Body of pancreas (tissue), 4 donors: ENCODE measurements at regions not wholly inside any gene's neighbourhood (a gene's known extent, or its start where the extent isn't known, plus 50 kb on each side); places are given as distances from the start of the nearest gene placed in this dataset.

Experiments used
- ATAC-seq: fragments of 150-250 bp; one replicate; pipeline ENCODE4 v1.9.1; 2016
- DNase-seq, 4 donors: peaks; one replicate each; pipeline ENCODE4 v3.0.0-alpha.2; 2019
- H3K27ac ChIP-seq, 4 donors: fragments of 200-600 bp; sonication (generic); 1 replicate in 3 of 4; 2 replicates in 1 of 4; pipeline versions ENCODE4 v1.5.1 to v1.6.1; 2016 to 2019; ENCODE audit warnings: mild to moderate bottlenecking in 1 of 4, mixed read lengths in 1 of 4, moderate library complexity in 1 of 4
- H3K27me3 ChIP-seq, 2 donors: fragments of 200-600 bp; sonication (generic); one replicate each; pipeline ENCODE4 v1.6.0; 2016; ENCODE audit warnings: mild to moderate bottlenecking in 1 of 2
- H3K36me3 ChIP-seq, 2 donors: fragments of 200-600 bp; sonication (generic); replicated peaks in 1 of 2; 2 replicates each; pipeline ENCODE4 v1.5.1; 2016; ENCODE audit warnings: low read depth in 2 of 2; ENCODE audit not compliant: insufficient read depth in 1 of 2
- H3K4me1 ChIP-seq: fragments of 200-600 bp; sonication (generic); one replicate; pipeline ENCODE4 v1.6.0; 2016
- H3K4me3 ChIP-seq, 2 donors: fragments of 200-600 bp; sonication (generic); 1 replicate in 1 of 2; 2 replicates in 1 of 2; pipeline ENCODE4 v1.5.1; 2016 to 2019
- H3K9me3 ChIP-seq, 3 donors: fragments of 200-600 bp; sonication (generic); 1 replicate in 2 of 3; 2 replicates in 1 of 3; pipeline ENCODE4 v1.5.1; 2016
- POLR2A ChIP-seq, 3 donors: fragments of 450-650 bp; IDR thresholded peaks; one replicate each; pipeline ENCODE4 v1.6.1; 2016; ENCODE audit warnings: antibody characterized with exemption in 3 of 3, mild to moderate bottlenecking in 2 of 3
- WGBS, 2 donors: methylation state at CpG; one replicate each; pipeline ENCODE4 v1.1.5; 2017; 5-methylcytosine and 5-hydroxymethylcytosine counted together
- intact Hi-C: fragments of 100-400 bp; cut with DNase I; formaldehyde crosslinking; loops from one replicate; pipeline ENCODE4 v1.15.1; 2023
- TF ChIP-seq, protein P1 (sequence below), 7 experiments: fragments of 450-650 bp in 4 of 7; fragments of 200-600 bp in 3 of 7; sonication (generic) in 3 of 7; IDR thresholded peaks; one replicate each; pipeline ENCODE4 v1.5.1; 2016 to 2019; ENCODE audit warnings: antibody characterized with exemption in 7 of 7

DNA sequence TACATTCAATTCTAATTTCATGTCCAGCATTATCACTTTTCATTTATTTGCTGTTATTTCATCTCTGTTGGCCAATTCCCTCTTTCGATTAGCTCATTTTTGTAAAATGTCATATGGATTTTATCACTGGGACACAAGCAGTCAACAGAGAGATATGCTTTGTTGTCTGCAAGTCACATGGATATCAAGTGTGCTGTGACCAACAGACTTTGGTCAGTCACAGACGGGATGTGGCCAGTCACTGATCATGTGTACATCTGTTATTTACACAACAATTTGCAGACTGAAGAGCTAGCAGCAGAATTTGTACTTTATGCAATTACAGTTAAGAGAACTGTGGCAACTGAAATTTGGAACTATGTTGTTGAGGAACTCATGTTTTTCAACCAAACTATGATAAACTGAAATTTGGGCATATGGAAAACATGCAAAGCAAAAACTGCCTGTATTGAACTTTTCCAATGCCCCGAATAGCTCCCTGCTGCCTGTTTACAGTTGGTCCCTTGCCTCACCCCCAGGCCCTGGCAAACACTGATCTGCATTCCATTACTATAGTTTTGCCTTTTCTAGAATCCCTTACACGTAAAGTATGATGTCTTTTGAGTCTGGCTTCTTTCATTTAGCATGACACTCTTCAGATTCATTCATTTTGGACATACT, 104.4 kb downstream of the RPL22L1 start:
- intact Hi-C loops: no loop called here
- ATAC-seq: no peak
- Histone ChIP-seq H3K9me3 (no peaks in the 10 kb centered on the region), H3K27me3 (no peaks in the 10 kb centered on the region), H3K27ac (no peak overlapping the region), H3K36me3 (no peaks in the 10 kb centered on the region), H3K4me3 (no peak overlapping the region), H3K4me1 (peaks cover 31% of the 10 kb centered on the region)
- no peak for DNase-seq
- no peak for TF ChIP-seq POLR2A (IDR thresholded peaks at IDR 0.05)
- TF ChIP-seq, protein P1, sequence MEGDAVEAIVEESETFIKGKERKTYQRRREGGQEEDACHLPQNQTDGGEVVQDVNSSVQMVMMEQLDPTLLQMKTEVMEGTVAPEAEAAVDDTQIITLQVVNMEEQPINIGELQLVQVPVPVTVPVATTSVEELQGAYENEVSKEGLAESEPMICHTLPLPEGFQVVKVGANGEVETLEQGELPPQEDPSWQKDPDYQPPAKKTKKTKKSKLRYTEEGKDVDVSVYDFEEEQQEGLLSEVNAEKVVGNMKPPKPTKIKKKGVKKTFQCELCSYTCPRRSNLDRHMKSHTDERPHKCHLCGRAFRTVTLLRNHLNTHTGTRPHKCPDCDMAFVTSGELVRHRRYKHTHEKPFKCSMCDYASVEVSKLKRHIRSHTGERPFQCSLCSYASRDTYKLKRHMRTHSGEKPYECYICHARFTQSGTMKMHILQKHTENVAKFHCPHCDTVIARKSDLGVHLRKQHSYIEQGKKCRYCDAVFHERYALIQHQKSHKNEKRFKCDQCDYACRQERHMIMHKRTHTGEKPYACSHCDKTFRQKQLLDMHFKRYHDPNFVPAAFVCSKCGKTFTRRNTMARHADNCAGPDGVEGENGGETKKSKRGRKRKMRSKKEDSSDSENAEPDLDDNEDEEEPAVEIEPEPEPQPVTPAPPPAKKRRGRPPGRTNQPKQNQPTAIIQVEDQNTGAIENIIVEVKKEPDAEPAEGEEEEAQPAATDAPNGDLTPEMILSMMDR (IDR thresholded peaks at IDR 0.05): no peak
- 56 to 60% methylated on average over 4 of the region's 4 CpGs for WGBS, 2 donors

DNA sequence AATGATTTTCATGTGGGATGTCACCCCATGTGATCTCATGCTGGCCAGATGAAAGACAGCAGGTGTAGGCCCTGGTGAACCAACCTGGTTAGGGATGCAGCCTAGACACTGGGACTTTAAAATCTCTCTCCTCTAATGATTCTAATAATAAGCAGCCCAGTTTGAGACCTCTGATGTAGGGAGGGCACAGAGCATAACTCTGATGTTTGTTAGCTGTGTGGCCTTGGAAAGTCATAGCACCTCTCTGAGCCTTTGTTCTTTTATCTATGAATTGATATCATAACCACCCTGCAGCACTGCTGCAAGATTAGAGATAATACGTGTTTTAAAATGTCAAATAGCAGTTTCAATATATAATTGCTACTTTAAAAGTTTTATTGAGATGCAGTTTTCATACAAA, 106.0 kb downstream of the RPL22L1 start:
- H3K4me1 ChIP-seq: peaks cover 46% of the 10 kb centered on the region
- WGBS, 2 donors: 27 to 31% methylated on average over 1 of the region's 1 CpG
- DNase-seq: no peak
- H3K36me3 ChIP-seq: no peaks in the 10 kb centered on the region
- no peak overlapping the region for H3K4me3 ChIP-seq
- no peaks in the 10 kb centered on the region for H3K9me3 ChIP-seq
- no peaks in the 10 kb centered on the region for H3K27me3 ChIP-seq
- intact Hi-C loops: no loop called here
- TF ChIP-seq, protein P1 (IDR thresholded peaks at IDR 0.05): no peak
- TF ChIP-seq POLR2A (IDR thresholded peaks at IDR 0.05): no peak
- no peak overlapping the region for H3K27ac ChIP-seq
- ATAC-seq: no peak

DNA sequence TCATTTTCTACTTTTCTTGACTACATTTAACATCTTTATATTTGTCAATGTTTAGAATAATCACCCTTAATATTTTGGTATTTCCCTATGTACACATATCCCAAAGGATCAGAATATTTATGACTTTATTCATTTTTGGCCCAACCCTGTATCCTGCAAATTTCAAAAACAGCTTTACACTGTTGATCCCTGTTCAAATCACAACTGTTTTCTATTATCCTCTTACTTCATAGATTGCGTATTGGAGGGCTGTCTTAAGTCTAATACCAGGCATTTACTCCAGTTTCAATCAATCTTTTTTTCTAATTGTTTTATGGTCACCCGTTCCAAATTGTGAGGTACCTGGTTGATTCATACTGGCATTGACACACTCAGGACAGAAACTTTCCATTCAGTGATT, 107.9 kb downstream of the RPL22L1 start:
- H3K27me3 ChIP-seq: no peaks in the 10 kb centered on the region
- intact Hi-C loops: no loop called here
- H3K36me3 ChIP-seq: no peaks in the 10 kb centered on the region
- H3K27ac ChIP-seq: no peak overlapping the region
- no peak overlapping the region for H3K4me3 ChIP-seq
- WGBS, 2 donors: 84 to 94% methylated on average over 2 of the region's 2 CpGs
- H3K4me1 ChIP-seq: peaks cover 44% of the 10 kb centered on the region
- TF ChIP-seq POLR2A (IDR thresholded peaks at IDR 0.05): no peak
- TF ChIP-seq, protein P1 (IDR thresholded peaks at IDR 0.05): no peak
- DNase-seq (no peak), ATAC-seq (no peak)
- H3K9me3 ChIP-seq: no peaks in the 10 kb centered on the region

DNA sequence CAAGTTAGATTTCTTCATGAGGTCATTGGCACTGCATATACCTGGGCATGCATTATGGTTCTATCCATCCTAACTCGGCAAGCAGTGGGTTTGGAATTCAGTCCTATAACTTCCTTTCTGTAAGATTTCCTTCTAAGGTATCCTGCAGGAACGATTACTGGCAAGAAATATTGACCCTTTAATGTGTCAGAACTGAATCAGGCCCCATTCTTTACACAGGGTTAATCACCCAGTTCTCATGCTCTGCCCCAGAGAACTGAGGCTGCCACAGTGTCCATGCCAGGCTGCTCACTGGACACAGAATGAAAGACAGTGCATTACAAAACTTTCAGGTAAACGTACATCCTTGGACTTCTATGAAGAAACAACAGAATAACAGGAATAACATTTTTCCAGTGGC, 108.9 kb downstream of the RPL22L1 start:
- no peak overlapping the region for H3K27ac ChIP-seq
- H3K27me3 ChIP-seq: no peaks in the 10 kb centered on the region
- H3K9me3 ChIP-seq: no peaks in the 10 kb centered on the region
- WGBS, 2 donors: 75 to 82% methylated on average over 3 of the region's 3 CpGs
- DNase-seq (no peak), ATAC-seq (no peak)
- intact Hi-C loops: no loop called here
- H3K4me3 ChIP-seq: no peak overlapping the region
- no peaks in the 10 kb centered on the region for H3K36me3 ChIP-seq
- TF ChIP-seq POLR2A (IDR thresholded peaks at IDR 0.05): no peak
- TF ChIP-seq, protein P1 (IDR thresholded peaks at IDR 0.05): no peak
- H3K4me1 ChIP-seq: peaks cover 35% of the 10 kb centered on the region

DNA sequence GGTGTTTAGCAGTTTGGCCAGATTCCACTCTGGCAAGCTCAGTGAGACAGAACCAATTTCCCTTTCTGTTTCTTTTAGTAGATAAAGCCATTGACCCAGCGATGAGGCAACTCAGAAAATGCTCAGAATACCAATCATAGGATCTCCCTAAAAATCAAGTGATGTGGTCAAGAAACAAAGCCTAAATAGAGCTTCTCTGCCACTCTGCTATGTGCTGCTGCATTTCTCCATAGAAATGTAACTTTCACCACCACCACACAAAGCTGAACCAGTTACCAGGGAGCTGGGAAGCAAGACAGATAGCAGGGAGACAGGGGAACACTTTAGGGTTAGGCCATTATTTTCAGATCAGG, 109.8 kb downstream of the RPL22L1 start:
- no peaks in the 10 kb centered on the region for H3K36me3 ChIP-seq
- 28 to 29% methylated on average over 1 of the region's 1 CpG for WGBS, 2 donors
- peaks cover 27% of the 10 kb centered on the region for H3K4me1 ChIP-seq
- no peak for TF ChIP-seq POLR2A (IDR thresholded peaks at IDR 0.05)
- TF ChIP-seq, protein P1 (IDR thresholded peaks at IDR 0.05): no peak
- no peaks in the 10 kb centered on the region for H3K9me3 ChIP-seq
- H3K27ac ChIP-seq: peak overlapping the region; percentile 14 to 80 (median 54)
- H3K27me3 ChIP-seq: no peaks in the 10 kb centered on the region
- no peak overlapping the region for H3K4me3 ChIP-seq
- ATAC-seq (peak; percentile 73), DNase-seq (peak; percentile 37 to 61 (median 46))
- intact Hi-C loops: no loop called here
